Right lobe of liver (tissue), 6 donors: ENCODE measurements at regions not wholly inside any gene's neighbourhood (a gene's known extent, or its start where the extent isn't known, plus 50 kb on each side); places are given as distances from the start of the nearest gene placed in this dataset.
A peak's percentile ranks its signal among the peaks of the same experiment; 100 is the strongest.

Source experiments
- ATAC-seq, 4 donors: fragments of 200-7000 bp; cut with Tn5 transposase; one replicate each; pipeline ENCODE4 v1.9.1; 2020; ENCODE audit warnings: mild to moderate bottlenecking in 4 of 4, moderate library complexity in 4 of 4
- DNase-seq, 3 donors: peaks; one replicate each; pipeline ENCODE4 v3.0.0-alpha.2; 2020
- H3K27ac ChIP-seq, 3 donors: fragments of 200-600 bp; one replicate each; pipeline ENCODE4 v1.8.0; 2022
- H3K27me3 ChIP-seq, 2 donors: fragments of 200-600 bp; one replicate each; pipeline ENCODE4 v1.8.0; 2022
- H3K36me3 ChIP-seq, 4 donors: fragments of 200-600 bp; sonication (generic) in 1 of 4; one replicate each; pipeline versions ENCODE4 v1.5.1 to v1.8.0; 2017 to 2022; ENCODE audit warnings: control low read depth in 1 of 4
- H3K4me1 ChIP-seq, 4 donors: fragments of 200-600 bp; sonication (generic) in 1 of 4; one replicate each; pipeline versions ENCODE4 v1.5.1 to v1.8.0; 2017 to 2022; ENCODE audit warnings: control low read depth in 1 of 4
- H3K4me3 ChIP-seq, 3 donors: fragments of 200-600 bp; one replicate each; pipeline ENCODE4 v1.8.0; 2022
- H3K9me3 ChIP-seq, 4 donors: fragments of 200-600 bp; sonication (generic) in 1 of 4; one replicate each; pipeline versions ENCODE4 v1.5.1 to v1.8.0; 2017 to 2022; ENCODE audit warnings: control low read depth in 1 of 4
- POLR2A ChIP-seq: fragments of 450-650 bp; IDR thresholded peaks from one replicate; pipeline ENCODE4 v1.6.1; 2017; ENCODE audit warnings: antibody characterized with exemption, mild to moderate bottlenecking
- WGBS: methylation state at CpG from one replicate; pipeline ENCODE4 v1.1.6; 2018; ENCODE audit warnings: low coverage, low lambda C conversion rate; ENCODE audit not compliant: insufficient coverage; ENCODE audit errors: missing lambda C conversion rate; 5-methylcytosine and 5-hydroxymethylcytosine counted together
- intact Hi-C, 2 donors: fragments of 100-400 bp; cut with DNase I; formaldehyde crosslinking; loops; one replicate each; pipeline versions ENCODE4 v1.11.2 to v1.14.1; 2022
- TF ChIP-seq, protein P1 (sequence below), 4 donors: fragments of 200-600 bp in 3 of 4; fragments of 450-650 bp in 1 of 4; IDR thresholded peaks; one replicate each; pipeline versions ENCODE4 v1.5.1 to v1.8.0; 2016 to 2022; ENCODE audit warnings: antibody characterized with exemption in 4 of 4, mild to moderate bottlenecking in 2 of 4
- donor health status: DM: no; HTN: yes; CAD: no.
- donor health status: DM: no; HTN: no; CAD: no.
- donor health status: DM: no; HTN: no; CAD: no.
- donor health status: DM: no; HTN: yes; CAD: no.
- donor health status: DM: no; HTN: yes; CAD: no.

DNA sequence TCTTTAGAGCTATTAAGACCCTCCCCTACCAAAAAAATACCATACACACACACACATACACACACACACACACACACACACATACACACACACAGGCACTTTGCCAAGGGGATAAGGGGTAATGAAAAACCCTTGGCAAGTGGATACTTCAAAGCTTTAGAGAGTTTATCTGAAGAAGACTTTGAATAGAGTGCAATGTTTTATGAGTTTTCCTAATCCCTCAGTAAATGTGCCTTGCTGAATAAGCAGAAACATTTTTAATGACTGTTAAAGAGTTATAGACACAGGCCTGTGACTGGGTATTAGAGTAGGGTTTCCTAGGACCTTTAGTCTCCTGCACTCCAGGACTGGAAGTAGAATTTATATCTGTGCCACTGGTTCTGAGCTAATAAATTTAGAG, 75.5 kb upstream of the CTAGE1 start:
- no peak for ATAC-seq
- H3K4me3 ChIP-seq, result no peak overlapping the region
- H3K36me3 ChIP-seq, result no peaks in the 10 kb centered on the region
- H3K27ac ChIP-seq, result peak overlapping the region in 1 of 3 donors; percentile 87
- TF ChIP-seq, protein P1, sequence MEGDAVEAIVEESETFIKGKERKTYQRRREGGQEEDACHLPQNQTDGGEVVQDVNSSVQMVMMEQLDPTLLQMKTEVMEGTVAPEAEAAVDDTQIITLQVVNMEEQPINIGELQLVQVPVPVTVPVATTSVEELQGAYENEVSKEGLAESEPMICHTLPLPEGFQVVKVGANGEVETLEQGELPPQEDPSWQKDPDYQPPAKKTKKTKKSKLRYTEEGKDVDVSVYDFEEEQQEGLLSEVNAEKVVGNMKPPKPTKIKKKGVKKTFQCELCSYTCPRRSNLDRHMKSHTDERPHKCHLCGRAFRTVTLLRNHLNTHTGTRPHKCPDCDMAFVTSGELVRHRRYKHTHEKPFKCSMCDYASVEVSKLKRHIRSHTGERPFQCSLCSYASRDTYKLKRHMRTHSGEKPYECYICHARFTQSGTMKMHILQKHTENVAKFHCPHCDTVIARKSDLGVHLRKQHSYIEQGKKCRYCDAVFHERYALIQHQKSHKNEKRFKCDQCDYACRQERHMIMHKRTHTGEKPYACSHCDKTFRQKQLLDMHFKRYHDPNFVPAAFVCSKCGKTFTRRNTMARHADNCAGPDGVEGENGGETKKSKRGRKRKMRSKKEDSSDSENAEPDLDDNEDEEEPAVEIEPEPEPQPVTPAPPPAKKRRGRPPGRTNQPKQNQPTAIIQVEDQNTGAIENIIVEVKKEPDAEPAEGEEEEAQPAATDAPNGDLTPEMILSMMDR (IDR thresholded peaks at IDR 0.05), result no peak
- TF ChIP-seq POLR2A, result no peak
- intact Hi-C loops, result loop anchor here in 1 of 2 donors (10.0 kb wide), 1 partner anchor 62 kb away; no protein-coding TSS in a partner anchor
- H3K9me3 ChIP-seq, result peaks cover 0 to 2% (median 0%) of the 10 kb centered on the region in 4 donors
- H3K27me3 ChIP-seq, result no peaks in the 10 kb centered on the region
- DNase-seq, result no peak
- H3K4me1 ChIP-seq, result peaks cover 0 to 47% (median 14%) of the 10 kb centered on the region in 4 donors

GRCh38 chr18:22493940-22494339, 76.2 kb upstream of the CTAGE1 start:
- no peak overlapping the region for H3K4me3 ChIP-seq
- ATAC-seq (no peak), DNase-seq (no peak)
- intact Hi-C loops, result loop anchor here in 1 of 2 donors (10.0 kb wide), 1 partner anchor 61 kb away; no protein-coding TSS in a partner anchor
- H3K4me1 ChIP-seq, result peaks cover 0 to 40% (median 11%) of the 10 kb centered on the region in 4 donors
- peaks cover 0 to 2% (median 0%) of the 10 kb centered on the region in 4 donors for H3K9me3 ChIP-seq
- no CpG with 5 or more reads among the region's 4 CpGs for WGBS
- H3K27me3 ChIP-seq, result no peaks in the 10 kb centered on the region
- no peak for TF ChIP-seq POLR2A
- TF ChIP-seq, protein P1 (IDR thresholded peaks at IDR 0.05), result no peak
- peak overlapping the region in 1 of 3 donors; percentile 87 for H3K27ac ChIP-seq
- H3K36me3 ChIP-seq, result no peaks in the 10 kb centered on the region

GRCh38 chr18:22494771-22495170, 77.1 kb upstream of the CTAGE1 start:
- H3K27me3 ChIP-seq, result no peaks in the 10 kb centered on the region
- no peak for TF ChIP-seq POLR2A
- TF ChIP-seq, protein P1 (IDR thresholded peaks at IDR 0.05), result no peak
- H3K9me3 ChIP-seq, result peaks cover 0 to 2% (median 0%) of the 10 kb centered on the region in 4 donors
- H3K4me3 ChIP-seq, result no peak overlapping the region
- no peak overlapping the region for H3K27ac ChIP-seq
- intact Hi-C loops, result loop anchor here in 1 of 2 donors (10.0 kb wide), 1 partner anchor 60 kb away; no protein-coding TSS in a partner anchor
- no peaks in the 10 kb centered on the region for H3K36me3 ChIP-seq
- peaks cover 0 to 41% (median 7%) of the 10 kb centered on the region in 4 donors for H3K4me1 ChIP-seq
- DNase-seq (no peak), ATAC-seq (no peak)
- WGBS, result 73% methylated on average over 2 of the region's 2 CpGs

- intact Hi-C loops, result loop anchor here in 1 of 2 donors (10.0 kb wide), 1 partner anchor 55 kb away; no protein-coding TSS in a partner anchor
- Histone ChIP-seq H3K4me1 (peaks cover 0 to 8% (median 0%) of the 10 kb centered on the region in 4 donors), H3K27me3 (no peaks in the 10 kb centered on the region), H3K27ac (no peak overlapping the region), H3K9me3 (peaks cover 0 to 2% (median 0%) of the 10 kb centered on the region in 4 donors), H3K36me3 (no peaks in the 10 kb centered on the region), H3K4me3 (no peak overlapping the region)
- ATAC-seq (peak; percentile 53 to 90 (median 74)), DNase-seq (no peak)
- TF ChIP-seq, protein P1 (IDR thresholded peaks at IDR 0.05), result no peak
- no peak for TF ChIP-seq POLR2A
Observed at GRCh38 chr18:22499421-22499820, 81.7 kb upstream of the CTAGE1 start.

DNA sequence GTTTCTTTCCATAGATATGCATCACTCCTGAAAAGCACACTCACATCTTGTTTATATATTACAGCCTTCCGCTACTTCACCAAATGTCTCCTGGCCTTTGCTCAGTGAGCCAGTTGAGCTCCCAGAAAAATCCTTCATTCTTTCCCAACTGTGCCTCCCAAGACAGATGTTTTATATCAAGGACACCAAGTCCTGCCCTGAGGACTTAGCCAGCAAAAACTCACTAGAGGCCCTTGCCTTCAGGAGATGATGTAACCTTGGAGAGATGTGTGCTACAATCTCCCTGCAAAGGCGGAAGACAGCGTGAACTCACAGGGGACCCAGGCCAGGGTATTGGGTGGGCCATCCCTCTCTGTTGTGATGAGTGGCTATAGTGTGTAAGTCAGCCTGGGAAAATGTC, 86.1 kb upstream of the CTAGE1 start:
- no peaks in the 10 kb centered on the region for H3K36me3 ChIP-seq
- 88% methylated on average over 3 of the region's 3 CpGs for WGBS
- no peaks in the 10 kb centered on the region for H3K27me3 ChIP-seq
- DNase-seq (no peak), ATAC-seq (peak in 3 of 4 donors; percentile 17 to 40 (median 28))
- no peak overlapping the region for H3K27ac ChIP-seq
- intact Hi-C loops, result no loop called here
- TF ChIP-seq, protein P1 (IDR thresholded peaks at IDR 0.05), result no peak
- no peak for TF ChIP-seq POLR2A
- H3K4me3 ChIP-seq, result no peak overlapping the region
- H3K4me1 ChIP-seq, result peaks cover 0 to 8% (median 0%) of the 10 kb centered on the region in 4 donors
- H3K9me3 ChIP-seq, result no peaks in the 10 kb centered on the region
